ENCODE measurements at regions not wholly inside any gene's neighbourhood (a gene's known extent, or its start where the extent isn't known, plus 50 kb on each side); places are given as distances from the start of the nearest gene placed in this dataset.
"Not testable (repeated sequence)": the region's sequence is repeated elsewhere in the genome, so short reads cannot be mapped to it uniquely, and the experiment has no call there.

- no peak for DNase-seq
Measured at GRCh38 chr16:65744401-65744800, 622.1 kb upstream of the CDH5 start.

- DNase-seq: no peak
Measured at GRCh38 chr16:65743558-65743957, 621.7 kb upstream of the CDH11 start.

DNA sequence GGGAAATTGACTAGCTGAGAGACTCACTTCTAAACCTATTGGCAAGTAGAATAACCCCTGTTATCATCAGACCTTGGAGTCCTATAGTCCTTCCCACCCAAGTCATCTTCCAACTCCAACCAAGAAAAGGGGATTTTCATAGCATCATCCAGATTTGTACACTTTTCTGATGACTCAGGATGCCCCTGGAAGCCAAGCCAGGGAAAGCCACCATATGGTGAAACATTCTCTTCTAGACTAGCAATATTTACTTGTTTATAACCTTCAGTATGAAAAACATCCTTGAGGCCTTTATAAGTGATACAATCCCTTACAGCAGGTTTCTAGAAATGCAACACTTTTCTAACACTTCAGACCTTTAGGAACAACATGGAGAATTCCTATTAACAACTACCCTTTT, 618.8 kb upstream of the CDH11 start:
- DNase-seq: no peak

GRCh38 chr16:65739518-65739917, 617.7 kb upstream of the CDH11 start:
- DNase-seq: no peak

DNA sequence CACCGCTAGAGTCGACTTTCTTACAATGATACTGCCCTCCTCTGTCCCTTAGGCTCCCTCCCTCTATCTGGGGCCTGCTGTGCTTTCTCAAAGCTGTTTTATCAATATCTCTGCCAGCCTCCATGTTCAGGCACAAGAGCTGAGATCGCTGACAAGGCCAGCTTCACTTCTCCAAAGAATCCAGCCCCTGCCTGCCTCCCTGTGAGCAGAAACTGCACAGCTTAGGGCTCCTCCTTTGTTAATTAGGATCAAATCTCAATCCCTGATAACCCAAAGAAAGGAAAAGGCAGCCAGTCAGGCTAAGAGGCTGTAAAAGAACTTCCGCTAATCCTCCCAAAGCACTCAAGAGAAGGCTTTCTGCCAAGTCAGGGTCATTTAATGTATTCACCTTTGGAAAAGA, 616.0 kb upstream of the CDH11 start:
- DNase-seq: no peak

- DNase-seq: not testable (repeated sequence)
Measured at GRCh38 chr16:65735615-65736014, 613.8 kb upstream of the CDH11 start.

DNA sequence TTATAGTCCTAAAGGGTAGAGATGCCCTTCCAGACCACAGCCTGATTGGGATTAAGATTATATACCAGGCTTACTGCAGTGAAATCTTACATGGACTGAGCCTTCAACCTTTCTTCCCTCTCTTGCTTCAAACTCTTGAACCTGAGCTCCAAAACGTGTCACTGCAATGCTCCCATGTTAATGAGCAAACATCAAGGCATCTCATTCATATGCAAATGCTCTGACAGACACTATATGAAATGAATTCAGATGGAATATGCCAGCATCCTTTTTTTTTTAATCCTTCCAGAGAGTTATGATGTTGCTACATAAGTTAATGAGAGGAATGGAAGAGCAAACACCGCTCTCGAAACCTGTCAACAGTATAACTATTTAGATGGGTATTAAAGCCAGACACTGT, 611.9 kb upstream of the CDH11 start:
- no peak for DNase-seq

- no peak for DNase-seq
Measured at GRCh38 chr16:65731833-65732232, 610.0 kb upstream of the CDH11 start.

- DNase-seq: no peak
Measured at GRCh38 chr16:65728652-65729051, 606.8 kb upstream of the CDH11 start.

GRCh38 chr16:65728167-65728566, 606.3 kb upstream of the CDH11 start:
- DNase-seq: no peak

- no peak for DNase-seq
Measured at GRCh38 chr16:65727534-65728137, 605.8 kb upstream of the CDH11 start.

GRCh38 chr16:65725156-65725845, 603.4 kb upstream of the CDH11 start:
- no peak for DNase-seq

GRCh38 chr16:65722429-65722828, 600.6 kb upstream of the CDH11 start:
- DNase-seq: no peak

GRCh38 chr16:65717846-65718245, 596.0 kb upstream of the CDH11 start:
- DNase-seq: no peak

DNA sequence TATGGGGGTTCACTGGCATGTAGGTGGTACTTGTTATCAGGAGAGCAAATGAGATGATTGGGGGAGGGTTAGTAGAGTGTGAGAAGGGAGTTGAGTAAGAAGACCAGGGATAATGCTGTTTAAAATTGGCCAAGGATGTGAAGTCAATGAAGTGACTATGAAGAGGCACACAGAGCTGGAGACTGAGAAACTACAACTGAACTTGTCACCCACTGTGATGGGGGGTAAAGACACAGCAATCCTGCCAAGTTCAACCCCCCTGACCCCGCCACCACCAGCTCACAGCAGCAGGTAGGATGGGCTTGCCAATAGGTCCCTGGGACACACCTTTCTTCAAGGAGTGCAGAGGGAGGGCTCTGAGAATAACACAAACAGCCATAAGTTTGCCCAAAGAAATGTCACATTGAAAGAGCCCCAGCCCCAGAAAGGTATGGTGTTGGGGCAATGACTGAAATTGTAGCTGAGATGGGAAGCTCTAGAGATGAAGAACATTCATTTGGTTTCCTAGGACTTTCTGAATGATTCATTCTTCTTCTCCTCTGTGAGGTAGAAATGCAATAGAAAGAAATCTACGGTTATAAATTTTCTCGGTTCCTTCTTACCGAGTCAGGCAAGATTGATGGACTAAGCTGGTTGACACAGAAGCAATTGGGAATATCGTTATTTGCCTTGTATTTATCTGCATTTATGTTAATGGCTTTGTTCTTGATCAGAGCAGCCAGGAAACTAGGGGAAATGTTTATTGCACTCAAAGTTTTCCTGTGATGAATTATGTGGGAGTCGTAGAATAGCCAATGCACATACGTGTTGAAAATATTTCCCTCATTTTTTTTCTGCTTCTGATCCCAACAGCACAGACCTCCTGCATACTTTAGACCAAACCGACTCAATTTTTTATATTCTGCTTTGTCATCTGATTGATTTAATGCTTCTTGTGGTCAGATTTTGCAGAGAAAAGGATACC, 595.2 kb upstream of the CDH11 start:
- no peak for DNase-seq

- DNase-seq: no peak
Measured at GRCh38 chr16:65713181-65713808, 591.4 kb upstream of the CDH11 start.

- no peak for DNase-seq
Measured at GRCh38 chr16:65710107-65710506, 588.2 kb upstream of the CDH11 start.

- DNase-seq: no peak
Measured at GRCh38 chr16:65704866-65705265, 583.0 kb upstream of the CDH11 start.

GRCh38 chr16:65702707-65703402, 581.0 kb upstream of the CDH11 start:
- no peak for DNase-seq

DNA sequence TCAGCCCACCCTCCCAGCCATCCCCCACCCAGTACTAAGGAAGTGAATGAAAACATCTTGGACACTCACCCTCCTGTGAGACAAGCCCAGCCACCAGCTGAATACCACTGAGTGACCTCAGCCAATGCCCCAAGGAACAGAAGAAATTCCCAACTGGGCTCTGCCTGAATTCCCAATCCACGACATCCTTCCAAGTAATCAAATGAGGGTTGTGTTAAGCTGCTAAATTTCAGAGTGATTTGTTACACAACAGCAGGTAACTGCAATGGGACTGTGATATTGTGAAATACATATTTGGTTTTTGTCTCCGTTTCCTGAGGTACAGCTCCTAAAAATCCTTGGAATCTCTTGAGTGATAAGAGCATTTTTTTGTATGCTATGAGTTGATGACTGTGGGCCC, 578.7 kb upstream of the CDH11 start:
- DNase-seq: no peak

DNA sequence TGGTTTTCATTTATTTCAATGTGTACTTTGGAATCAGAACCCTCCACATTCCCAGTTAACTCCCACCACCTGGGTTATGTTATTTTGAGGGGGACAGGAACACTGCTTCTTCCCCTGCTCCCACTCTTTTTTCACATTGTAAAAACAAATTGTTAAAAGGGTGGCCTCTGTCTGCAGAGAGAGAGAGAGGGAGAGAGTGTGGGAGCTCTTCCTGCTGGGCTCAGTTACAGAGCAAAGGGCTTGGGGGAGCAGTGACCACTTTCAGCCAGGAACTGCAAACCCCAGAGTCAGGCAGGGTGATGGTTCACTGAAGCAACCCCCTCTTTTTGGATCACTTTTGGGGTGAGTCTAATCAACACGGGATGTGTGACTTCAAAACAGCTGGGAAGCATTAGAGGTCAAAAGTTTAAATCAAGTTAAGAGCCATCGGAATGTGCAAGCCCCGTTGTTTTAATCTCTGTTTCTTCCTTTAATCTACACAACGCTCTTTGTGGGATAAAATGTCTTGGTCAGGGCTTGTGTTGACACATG, 577.0 kb upstream of the CDH11 start:
- DNase-seq: no peak

DNA sequence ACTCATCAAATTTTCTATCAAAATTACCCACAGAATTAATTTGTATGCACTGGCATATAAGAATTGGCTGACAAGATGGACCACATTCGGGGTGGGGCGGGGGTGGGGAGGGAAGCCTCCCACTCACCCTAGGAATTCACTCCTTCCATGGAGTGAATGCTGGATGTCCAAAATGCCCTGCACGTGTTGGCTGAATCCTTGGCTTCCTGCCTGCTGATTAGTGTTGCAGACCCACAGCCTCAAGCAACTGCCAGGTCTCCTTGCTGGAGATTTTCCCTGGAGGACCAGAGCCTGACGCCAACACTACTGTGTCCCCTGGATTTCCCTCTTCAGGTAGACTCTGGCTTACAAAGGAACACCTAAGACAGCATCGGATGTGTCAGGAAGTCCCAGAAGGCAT, 575.7 kb upstream of the CDH11 start:
- DNase-seq: no peak

Data from NCI-H345 (cell line).